Neural cell (in vitro differentiated cells): ENCODE measurements at regions not wholly inside any gene's neighbourhood (a gene's known extent, or its start where the extent isn't known, plus 50 kb on each side); places are given as distances from the start of the nearest gene placed in this dataset.

ENCODE experiments used
- H2AFZ ChIP-seq: fragments of 200-600, 300-800 bp; sonication (generic), shearing (Covaris generic); 2 replicates; pipeline ENCODE4 v1.6.0; 2014; ENCODE audit warnings: low read depth, mild to moderate bottlenecking, antibody characterized with exemption, low read length, moderate library complexity
- H3F3A ChIP-seq: fragments of 200-600 bp; shearing (Covaris generic); 2 replicates; pipeline ENCODE4 v1.6.1; 2016; ENCODE audit warnings: mild to moderate bottlenecking, moderate library complexity, mixed read lengths, antibody characterized with exemption, low read length; ENCODE audit not compliant: insufficient read depth, poor library complexity, severe bottlenecking
- H3K27ac ChIP-seq: fragments of 200-600, 300-800 bp; sonication (generic), shearing (Covaris generic); 2 replicates; pipeline ENCODE4 v1.5.1; 2014; ENCODE audit warnings: mild to moderate bottlenecking, low read length, moderate library complexity
- H3K27me3 ChIP-seq: fragments of 300-800, 200-600 bp; sonication (generic), shearing (Covaris generic); 2 replicates; pipeline ENCODE4 v1.6.0; 2014; ENCODE audit warnings: mild to moderate bottlenecking, low read depth, low read length, moderate library complexity; ENCODE audit not compliant: insufficient read depth
- H3K36me3 ChIP-seq: fragments of 300-800, 200-600 bp; sonication (generic), shearing (Covaris generic); 2 replicates; pipeline ENCODE4 v1.5.1; 2014; ENCODE audit warnings: mild to moderate bottlenecking, antibody characterized with exemption, low read length, moderate library complexity; ENCODE audit not compliant: insufficient read depth
- H3K4me2 ChIP-seq: fragments of 300-800, 200-600 bp; sonication (generic), shearing (Covaris generic); 2 replicates; pipeline ENCODE4 v1.6.0; 2014; ENCODE audit warnings: mild to moderate bottlenecking, low read length
- H3K4me3 ChIP-seq: fragments of 300-800, 200-600 bp; sonication (generic), shearing (Covaris generic); 2 replicates; pipeline ENCODE4 v1.5.1; 2014; ENCODE audit warnings: mild to moderate bottlenecking, low read length, moderate library complexity
- H3K79me2 ChIP-seq: fragments of 200-600 bp; shearing (Covaris generic); replicated peaks from 2 replicates; pipeline ENCODE4 v1.6.0; 2014; ENCODE audit warnings: mild to moderate bottlenecking, low read length, moderate library complexity; ENCODE audit not compliant: insufficient read depth
- H3K9ac ChIP-seq: fragments of 300-800, 200-600 bp; sonication (generic), shearing (Covaris generic); 2 replicates; pipeline ENCODE4 v1.6.1; 2016; ENCODE audit warnings: mild to moderate bottlenecking, low read length, mixed read lengths
- H3K9me2 ChIP-seq: fragments of 200-600 bp; shearing (Covaris generic); 2 replicates; pipeline ENCODE4 v1.6.1; 2016; ENCODE audit warnings: mild to moderate bottlenecking, low read length, mixed read lengths; ENCODE audit not compliant: insufficient read depth
- H3K9me3 ChIP-seq: fragments of 200-600, 300-800 bp; sonication (generic), shearing (Covaris generic); 2 replicates; pipeline ENCODE4 v1.6.1; 2016; ENCODE audit warnings: mild to moderate bottlenecking, mixed run types, low read length, moderate library complexity, mixed read lengths
- H4K20me1 ChIP-seq: fragments of 200-600 bp; shearing (Covaris generic); 2 replicates; pipeline ENCODE4 v1.6.1; 2016; ENCODE audit warnings: mild to moderate bottlenecking, mixed run types; ENCODE audit not compliant: insufficient read depth
- EP300 ChIP-seq: fragments of 450-650 bp; conservative IDR thresholded peaks from 2 replicates; pipeline ENCODE4 v1.6.1; 2014; ENCODE audit warnings: antibody characterized with exemption, mild to moderate bottlenecking, moderate library complexity; ENCODE audit not compliant: poor library complexity, severe bottlenecking
- EZH2 ChIP-seq: fragments of 200-600, 300-800 bp; shearing (Covaris generic), sonication (generic); IDR thresholded peaks from 2 replicates; pipeline ENCODE4 v1.6.1; 2014; ENCODE audit warnings: antibody characterized with exemption, low read length, borderline replicate concordance, mild to moderate bottlenecking; ENCODE audit not compliant: insufficient read depth, poor library complexity, severe bottlenecking
- MXI1 ChIP-seq: fragments of 450-650 bp; conservative IDR thresholded peaks from 2 replicates; pipeline ENCODE4 v1.6.1; 2014; ENCODE audit warnings: antibody characterized with exemption, mild to moderate bottlenecking; ENCODE audit not compliant: poor library complexity, severe bottlenecking
- POLR2AphosphoS5 ChIP-seq: IDR thresholded peaks from 2 replicates; pipeline ENCODE4 v1.6.1; 2012
- RAD21 ChIP-seq: fragments of 450-650 bp; conservative IDR thresholded peaks from 2 replicates; pipeline ENCODE4 v1.6.1; 2014; ENCODE audit warnings: antibody characterized with exemption, mild to moderate bottlenecking, moderate library complexity
- SMC3 ChIP-seq: fragments of 450-650 bp; conservative IDR thresholded peaks from 2 replicates; pipeline ENCODE4 v1.6.1; 2014; ENCODE audit warnings: antibody characterized with exemption, mild to moderate bottlenecking, moderate library complexity; ENCODE audit not compliant: poor library complexity
- TAF1 ChIP-seq: IDR thresholded peaks from 2 replicates; pipeline ENCODE4 v1.6.1; 2012; ENCODE audit warnings: low read depth
- TF ChIP-seq, protein P1 (sequence below): fragments of 450-650 bp; IDR thresholded peaks from 2 replicates; pipeline ENCODE4 v1.5.1; 2014; ENCODE audit warnings: antibody characterized with exemption, mild to moderate bottlenecking, moderate library complexity; ENCODE audit not compliant: poor library complexity, severe bottlenecking
- TF ChIP-seq, protein P2 (sequence below): IDR thresholded peaks from 2 replicates; pipeline ENCODE4 v1.6.1; 2012; ENCODE audit warnings: borderline replicate concordance

DNA sequence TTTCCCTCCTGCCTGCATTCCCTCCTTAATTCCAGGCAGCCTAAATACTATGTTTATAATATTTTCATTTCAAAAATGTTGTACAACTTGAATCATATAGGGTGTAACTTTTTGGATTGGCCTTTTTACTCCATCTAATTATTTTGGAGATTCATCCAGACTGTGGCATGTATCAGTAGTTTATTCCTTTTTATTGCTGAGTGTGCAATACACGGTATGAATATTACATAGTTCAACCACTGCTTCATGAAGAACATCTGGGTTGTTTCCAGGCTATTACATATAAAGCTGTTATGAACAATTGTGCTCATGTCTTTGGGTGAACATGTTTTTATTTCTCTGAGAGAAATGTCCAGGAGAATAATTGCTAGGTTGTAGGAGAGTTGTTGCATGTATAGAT lies 253.5 kb upstream of the SLC35B3 start:
- TF ChIP-seq SMC3, result no peak
- TF ChIP-seq, protein P1, sequence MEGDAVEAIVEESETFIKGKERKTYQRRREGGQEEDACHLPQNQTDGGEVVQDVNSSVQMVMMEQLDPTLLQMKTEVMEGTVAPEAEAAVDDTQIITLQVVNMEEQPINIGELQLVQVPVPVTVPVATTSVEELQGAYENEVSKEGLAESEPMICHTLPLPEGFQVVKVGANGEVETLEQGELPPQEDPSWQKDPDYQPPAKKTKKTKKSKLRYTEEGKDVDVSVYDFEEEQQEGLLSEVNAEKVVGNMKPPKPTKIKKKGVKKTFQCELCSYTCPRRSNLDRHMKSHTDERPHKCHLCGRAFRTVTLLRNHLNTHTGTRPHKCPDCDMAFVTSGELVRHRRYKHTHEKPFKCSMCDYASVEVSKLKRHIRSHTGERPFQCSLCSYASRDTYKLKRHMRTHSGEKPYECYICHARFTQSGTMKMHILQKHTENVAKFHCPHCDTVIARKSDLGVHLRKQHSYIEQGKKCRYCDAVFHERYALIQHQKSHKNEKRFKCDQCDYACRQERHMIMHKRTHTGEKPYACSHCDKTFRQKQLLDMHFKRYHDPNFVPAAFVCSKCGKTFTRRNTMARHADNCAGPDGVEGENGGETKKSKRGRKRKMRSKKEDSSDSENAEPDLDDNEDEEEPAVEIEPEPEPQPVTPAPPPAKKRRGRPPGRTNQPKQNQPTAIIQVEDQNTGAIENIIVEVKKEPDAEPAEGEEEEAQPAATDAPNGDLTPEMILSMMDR, result no peak
- TF ChIP-seq TAF1, result no peak
- no peak for TF ChIP-seq EP300
- no peak for TF ChIP-seq EZH2
- TF ChIP-seq MXI1, result no peak
- TF ChIP-seq POLR2AphosphoS5, result no peak
- TF ChIP-seq, protein P2, sequence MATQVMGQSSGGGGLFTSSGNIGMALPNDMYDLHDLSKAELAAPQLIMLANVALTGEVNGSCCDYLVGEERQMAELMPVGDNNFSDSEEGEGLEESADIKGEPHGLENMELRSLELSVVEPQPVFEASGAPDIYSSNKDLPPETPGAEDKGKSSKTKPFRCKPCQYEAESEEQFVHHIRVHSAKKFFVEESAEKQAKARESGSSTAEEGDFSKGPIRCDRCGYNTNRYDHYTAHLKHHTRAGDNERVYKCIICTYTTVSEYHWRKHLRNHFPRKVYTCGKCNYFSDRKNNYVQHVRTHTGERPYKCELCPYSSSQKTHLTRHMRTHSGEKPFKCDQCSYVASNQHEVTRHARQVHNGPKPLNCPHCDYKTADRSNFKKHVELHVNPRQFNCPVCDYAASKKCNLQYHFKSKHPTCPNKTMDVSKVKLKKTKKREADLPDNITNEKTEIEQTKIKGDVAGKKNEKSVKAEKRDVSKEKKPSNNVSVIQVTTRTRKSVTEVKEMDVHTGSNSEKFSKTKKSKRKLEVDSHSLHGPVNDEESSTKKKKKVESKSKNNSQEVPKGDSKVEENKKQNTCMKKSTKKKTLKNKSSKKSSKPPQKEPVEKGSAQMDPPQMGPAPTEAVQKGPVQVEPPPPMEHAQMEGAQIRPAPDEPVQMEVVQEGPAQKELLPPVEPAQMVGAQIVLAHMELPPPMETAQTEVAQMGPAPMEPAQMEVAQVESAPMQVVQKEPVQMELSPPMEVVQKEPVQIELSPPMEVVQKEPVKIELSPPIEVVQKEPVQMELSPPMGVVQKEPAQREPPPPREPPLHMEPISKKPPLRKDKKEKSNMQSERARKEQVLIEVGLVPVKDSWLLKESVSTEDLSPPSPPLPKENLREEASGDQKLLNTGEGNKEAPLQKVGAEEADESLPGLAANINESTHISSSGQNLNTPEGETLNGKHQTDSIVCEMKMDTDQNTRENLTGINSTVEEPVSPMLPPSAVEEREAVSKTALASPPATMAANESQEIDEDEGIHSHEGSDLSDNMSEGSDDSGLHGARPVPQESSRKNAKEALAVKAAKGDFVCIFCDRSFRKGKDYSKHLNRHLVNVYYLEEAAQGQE, result no peak
- H3K9ac ChIP-seq, result no peak overlapping the region
- no peak overlapping the region for H3K4me2 ChIP-seq
- H2AFZ ChIP-seq, result no peak overlapping the region
- no peaks in the 10 kb centered on the region for H3K27me3 ChIP-seq
- no peaks in the 10 kb centered on the region for H3K79me2 ChIP-seq
- no peaks in the 10 kb centered on the region for H3F3A ChIP-seq
- H3K4me3 ChIP-seq, result no peak overlapping the region
- H3K36me3 ChIP-seq, result no peaks in the 10 kb centered on the region
- peaks cover 4% of the 10 kb centered on the region for H3K9me3 ChIP-seq
- no peaks in the 10 kb centered on the region for H3K9me2 ChIP-seq
- H3K27ac ChIP-seq, result no peak overlapping the region
- no peaks in the 10 kb centered on the region for H4K20me1 ChIP-seq

- Histone ChIP-seq H3F3A (no peaks in the 10 kb centered on the region), H4K20me1 (no peaks in the 10 kb centered on the region), H3K4me2 (no peak overlapping the region), H3K27ac (no peak overlapping the region), H3K9ac (no peak overlapping the region), H3K9me3 (no peaks in the 10 kb centered on the region), H3K9me2 (no peaks in the 10 kb centered on the region), H3K79me2 (no peaks in the 10 kb centered on the region), H3K4me3 (no peak overlapping the region), H3K27me3 (no peaks in the 10 kb centered on the region), H2AFZ (no peak overlapping the region), H3K36me3 (no peaks in the 10 kb centered on the region)
- TF ChIP-seq, protein P2, result no peak
- no peak for TF ChIP-seq POLR2AphosphoS5
- no peak for TF ChIP-seq TAF1
- TF ChIP-seq EP300, result no peak
- TF ChIP-seq MXI1, result no peak
- TF ChIP-seq, protein P1, result no peak
- no peak for TF ChIP-seq SMC3
- TF ChIP-seq RAD21, result no peak
- TF ChIP-seq EZH2, result no peak
These were observed 250.7 kb upstream of the SLC35B3 start for GRCh38 chr6:8686077-8686476.
